Activated CD4-positive, alpha-beta T cell treated with anti-CD3 and anti-CD28 coated beads for 36 hours (primary cell): ENCODE measurements at regions not wholly inside any gene's neighbourhood (a gene's known extent, or its start where the extent isn't known, plus 50 kb on each side); places are given as distances from the start of the nearest gene placed in this dataset.

Experiments
- ATAC-seq: fragments of 200-7000 bp; cut with Tn5 transposase; one replicate; pipeline ENCODE4 v1.10.0; 2021; ENCODE audit warnings: mild to moderate bottlenecking, moderate library complexity
- CTCF ChIA-PET: fragments of 350-600 bp; sonication (Branson Sonifier 250); formaldehyde crosslinking; loops from one replicate; lab custom pipeline; 2021; ENCODE audit warnings: antibody characterized with exemption; lab: Charles Lee
- POLR2A ChIA-PET: fragments of 350-600 bp; sonication (Branson Sonifier 250); formaldehyde crosslinking; loops from one replicate; lab custom pipeline; 2021; ENCODE audit warnings: antibody characterized with exemption, inconsistent platforms; lab: Charles Lee
- DNase-seq: peaks from one replicate; pipeline ENCODE4 v3.0.0-alpha.2; 2020
- H3K27ac Mint-ChIP-seq: one replicate; pipeline ENCODE4 v1.8.0; 2021; ENCODE audit warnings: mixed read lengths
- H3K27me3 Mint-ChIP-seq: one replicate; pipeline ENCODE4 v1.8.0; 2021; ENCODE audit warnings: mixed read lengths
- H3K36me3 Mint-ChIP-seq: one replicate; pipeline ENCODE4 v1.8.0; 2021; ENCODE audit warnings: low read depth, mixed read lengths
- H3K4me1 Mint-ChIP-seq: one replicate; pipeline ENCODE4 v1.8.0; 2021; ENCODE audit warnings: mixed read lengths
- H3K4me3 Mint-ChIP-seq: one replicate; pipeline ENCODE4 v1.8.0; 2021; ENCODE audit warnings: mild to moderate bottlenecking, moderate library complexity, mixed read lengths
- H3K9me3 Mint-ChIP-seq: one replicate; pipeline ENCODE4 v1.8.0; 2021; ENCODE audit warnings: low read depth, mixed read lengths
- intact Hi-C, 2 experiments: fragments of 100-400 bp; cut with DNase I in 1 of 2; cut with micrococcal nuclease in 1 of 2; formaldehyde crosslinking; loops; one replicate each; pipeline versions ENCODE4 v1.14.2 to v1.15.1; 2022 to 2024; cut with DNase I, micrococcal nuclease

GRCh38 chr1:188496506-188496905, 1667.8 kb downstream of the PLA2G4A start:
- H3K27me3 Mint-ChIP-seq, result no peaks in the 10 kb centered on the region
- POLR2A ChIA-PET, result no interaction called here
- CTCF ChIA-PET, result no interaction called here
- H3K27ac Mint-ChIP-seq, result no peak overlapping the region
- H3K4me3 Mint-ChIP-seq, result no peak overlapping the region
- H3K36me3 Mint-ChIP-seq, result no peaks in the 10 kb centered on the region
- peaks cover 16% of the 10 kb centered on the region for H3K9me3 Mint-ChIP-seq
- DNase-seq (no peak), ATAC-seq (no peak)
- intact Hi-C loops, result no loop called here
- H3K4me1 Mint-ChIP-seq, result no peaks in the 10 kb centered on the region

- Mint-ChIP-seq H3K27me3 (no peaks in the 10 kb centered on the region), H3K9me3 (peaks cover 14% of the 10 kb centered on the region), H3K36me3 (no peaks in the 10 kb centered on the region), H3K4me3 (no peak overlapping the region), H3K4me1 (no peaks in the 10 kb centered on the region), H3K27ac (no peak overlapping the region)
- ChIA-PET POLR2A (no interaction called here), CTCF (no interaction called here)
- ATAC-seq (no peak), DNase-seq (no peak)
- intact Hi-C loops, result no loop called here
Observed at GRCh38 chr1:188497020-188497419, 1668.3 kb downstream of the PLA2G4A start.

- Mint-ChIP-seq H3K36me3 (no peaks in the 10 kb centered on the region), H3K27me3 (no peaks in the 10 kb centered on the region), H3K9me3 (peaks cover 11% of the 10 kb centered on the region), H3K4me1 (no peaks in the 10 kb centered on the region), H3K4me3 (no peak overlapping the region), H3K27ac (no peak overlapping the region)
- intact Hi-C loops, result no loop called here
- POLR2A ChIA-PET, result no interaction called here
- no peak for ATAC-seq
- CTCF ChIA-PET, result no interaction called here
- DNase-seq, result no peak
Observed at GRCh38 chr1:188499690-188500089, 1670.9 kb downstream of the PLA2G4A start.

GRCh38 chr1:188514917-188515316, 1686.2 kb downstream of the PLA2G4A start:
- no peak overlapping the region for H3K27ac Mint-ChIP-seq
- H3K4me3 Mint-ChIP-seq, result no peak overlapping the region
- CTCF ChIA-PET, result no interaction called here
- ATAC-seq (no peak), DNase-seq (no peak)
- POLR2A ChIA-PET, result no interaction called here
- intact Hi-C loops, result no loop called here
- H3K9me3 Mint-ChIP-seq, result peaks cover 9% of the 10 kb centered on the region
- no peaks in the 10 kb centered on the region for H3K27me3 Mint-ChIP-seq
- no peaks in the 10 kb centered on the region for H3K36me3 Mint-ChIP-seq
- H3K4me1 Mint-ChIP-seq, result no peaks in the 10 kb centered on the region

GRCh38 chr1:188517139-188517538, 1688.4 kb downstream of the PLA2G4A start:
- Mint-ChIP-seq H3K27me3 (no peaks in the 10 kb centered on the region), H3K4me1 (no peaks in the 10 kb centered on the region), H3K4me3 (no peak overlapping the region), H3K36me3 (no peaks in the 10 kb centered on the region), H3K27ac (no peak overlapping the region), H3K9me3 (peaks cover 5% of the 10 kb centered on the region)
- ATAC-seq (no peak), DNase-seq (no peak)
- ChIA-PET CTCF (no interaction called here), POLR2A (no interaction called here)
- intact Hi-C loops, result no loop called here

- ChIA-PET POLR2A (no interaction called here), CTCF (no interaction called here)
- Mint-ChIP-seq H3K27ac (no peak overlapping the region), H3K36me3 (no peaks in the 10 kb centered on the region), H3K9me3 (no peaks in the 10 kb centered on the region), H3K4me3 (no peak overlapping the region), H3K27me3 (no peaks in the 10 kb centered on the region), H3K4me1 (no peaks in the 10 kb centered on the region)
- ATAC-seq (no peak), DNase-seq (no peak)
- intact Hi-C loops, result no loop called here
Observed at GRCh38 chr1:188551176-188551575, 1722.4 kb downstream of the PLA2G4A start.

- no peak for ATAC-seq
- no peaks in the 10 kb centered on the region for H3K36me3 Mint-ChIP-seq
- CTCF ChIA-PET, result no interaction called here
- peaks cover 1% of the 10 kb centered on the region for H3K9me3 Mint-ChIP-seq
- no peaks in the 10 kb centered on the region for H3K27me3 Mint-ChIP-seq
- intact Hi-C loops, result no loop called here
- DNase-seq, result no peak
- no peak overlapping the region for H3K4me3 Mint-ChIP-seq
- no peak overlapping the region for H3K27ac Mint-ChIP-seq
- POLR2A ChIA-PET, result no interaction called here
- H3K4me1 Mint-ChIP-seq, result no peaks in the 10 kb centered on the region
Observed at GRCh38 chr1:188557053-188557452, 1728.3 kb downstream of the PLA2G4A start.

GRCh38 chr1:188582911-188583532, 1754.3 kb downstream of the PLA2G4A start:
- intact Hi-C loops, result no loop called here
- ChIA-PET POLR2A (no interaction called here), CTCF (no interaction called here)
- no peak overlapping the region for H3K27ac Mint-ChIP-seq
- ATAC-seq, result no peak
- H3K9me3 Mint-ChIP-seq, result peaks cover 2% of the 10 kb centered on the region
- no peaks in the 10 kb centered on the region for H3K36me3 Mint-ChIP-seq
- no peak for DNase-seq
- no peaks in the 10 kb centered on the region for H3K27me3 Mint-ChIP-seq
- no peak overlapping the region for H3K4me3 Mint-ChIP-seq
- no peaks in the 10 kb centered on the region for H3K4me1 Mint-ChIP-seq

GRCh38 chr1:188584119-188584518, 1755.4 kb downstream of the PLA2G4A start:
- Mint-ChIP-seq H3K36me3 (no peaks in the 10 kb centered on the region), H3K27me3 (no peaks in the 10 kb centered on the region), H3K4me3 (no peak overlapping the region), H3K27ac (no peak overlapping the region), H3K4me1 (no peaks in the 10 kb centered on the region), H3K9me3 (no peaks in the 10 kb centered on the region)
- ATAC-seq (no peak), DNase-seq (no peak)
- ChIA-PET POLR2A (no interaction called here), CTCF (no interaction called here)
- intact Hi-C loops, result no loop called here

- intact Hi-C loops, result no loop called here
- ATAC-seq (no peak), DNase-seq (no peak)
- no peaks in the 10 kb centered on the region for H3K36me3 Mint-ChIP-seq
- no peak overlapping the region for H3K27ac Mint-ChIP-seq
- CTCF ChIA-PET, result no interaction called here
- POLR2A ChIA-PET, result no interaction called here
- peaks cover 6% of the 10 kb centered on the region for H3K9me3 Mint-ChIP-seq
- H3K4me1 Mint-ChIP-seq, result no peaks in the 10 kb centered on the region
- no peaks in the 10 kb centered on the region for H3K27me3 Mint-ChIP-seq
- no peak overlapping the region for H3K4me3 Mint-ChIP-seq
Observed at GRCh38 chr1:188590641-188591040, 1761.9 kb downstream of the PLA2G4A start.

- Mint-ChIP-seq H3K36me3 (no peaks in the 10 kb centered on the region), H3K4me1 (no peaks in the 10 kb centered on the region), H3K27ac (no peak overlapping the region), H3K27me3 (no peaks in the 10 kb centered on the region), H3K4me3 (no peak overlapping the region), H3K9me3 (peaks cover 6% of the 10 kb centered on the region)
- ChIA-PET CTCF (interaction anchor here (0.6 kb wide), 1 partner anchor 448 kb away, joined by 3 read pairs; no protein-coding TSS in a partner anchor), POLR2A (no interaction called here)
- intact Hi-C loops, result no loop called here
- DNase-seq, result no peak
- ATAC-seq, result no peak
Observed at GRCh38 chr1:188594542-188595235, 1765.9 kb downstream of the PLA2G4A start.

- H3K4me1 Mint-ChIP-seq, result no peaks in the 10 kb centered on the region
- H3K27ac Mint-ChIP-seq, result no peak overlapping the region
- no peak overlapping the region for H3K4me3 Mint-ChIP-seq
- no peaks in the 10 kb centered on the region for H3K36me3 Mint-ChIP-seq
- no peaks in the 10 kb centered on the region for H3K9me3 Mint-ChIP-seq
- no peaks in the 10 kb centered on the region for H3K27me3 Mint-ChIP-seq
- no peak for DNase-seq
- ChIA-PET POLR2A (no interaction called here), CTCF (no interaction called here)
- intact Hi-C loops, result no loop called here
- no peak for ATAC-seq
Observed at GRCh38 chr1:188599313-188599712, 1770.6 kb downstream of the PLA2G4A start.
